ENCODE measurements at regions not wholly inside any gene's neighbourhood (a gene's known extent, or its start where the extent isn't known, plus 50 kb on each side); places are given as distances from the start of the nearest gene placed in this dataset.
"Not testable (repeated sequence)": the region's sequence is repeated elsewhere in the genome, so short reads cannot be mapped to it uniquely, and the experiment has no call there.

- DNase-seq (ENCODE audit: low spot score) (peak; percentile 59), ATAC-seq (peak; percentile 96)
Measured at GRCh38 chr1:113292603-113293255, 97.6 kb upstream of the MAGI3 start.

GRCh38 chr1:113293256-113293626 lies 97.1 kb upstream of the MAGI3 start:
- no peak for DNase-seq (ENCODE audit: low spot score)
- ATAC-seq, result no peak

GRCh38 chr1:113297749-113298148 lies 92.6 kb upstream of the MAGI3 start:
- ATAC-seq (no peak), DNase-seq (ENCODE audit: low spot score) (no peak)

- ATAC-seq (no peak), DNase-seq (ENCODE audit: low spot score) (no peak)
Measured at GRCh38 chr1:113298941-113299340, 91.4 kb upstream of the MAGI3 start.

DNA sequence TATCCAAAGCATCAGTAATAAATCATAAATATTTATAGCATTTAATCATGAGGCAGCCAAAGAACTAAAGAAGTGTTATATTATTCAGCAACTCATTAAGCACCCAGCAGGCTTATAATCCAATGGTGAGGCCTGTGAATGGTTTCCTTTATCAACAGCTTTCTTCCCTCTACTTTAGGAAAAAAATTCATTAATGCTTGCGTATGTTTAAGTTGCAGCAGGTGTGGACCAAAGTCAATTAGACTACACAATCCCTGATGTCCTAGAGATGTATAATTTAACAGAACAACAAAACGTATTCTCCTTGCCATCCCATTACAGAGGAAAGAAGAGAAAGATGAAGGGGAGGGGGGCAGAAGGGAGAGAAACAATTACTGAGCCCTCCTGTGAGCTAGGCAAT lies 87.7 kb upstream of the MAGI3 start:
- DNase-seq (ENCODE audit: low spot score), result no peak
- no peak for ATAC-seq

DNA sequence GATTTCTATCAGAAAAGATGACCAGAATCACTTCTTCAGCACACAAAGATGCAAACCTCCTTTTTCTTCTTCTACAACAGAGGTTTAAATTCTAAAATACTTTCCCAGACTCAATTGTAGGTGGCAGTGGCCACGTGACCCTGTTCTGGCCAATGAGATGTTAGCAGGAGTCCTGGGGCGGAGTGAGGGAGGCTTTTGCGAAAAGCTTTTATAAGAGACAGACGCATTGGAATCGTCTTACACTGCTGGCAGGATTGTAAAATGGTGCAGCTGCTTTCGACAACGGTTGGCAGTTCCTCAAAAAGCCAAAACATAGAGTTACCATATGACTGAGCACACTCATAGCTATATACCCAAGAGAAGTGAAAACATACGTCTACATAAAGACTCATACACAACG lies 87.0 kb upstream of the MAGI3 start:
- no peak for DNase-seq (ENCODE audit: low spot score)
- ATAC-seq, result no peak

GRCh38 chr1:113305029-113305428 lies 85.3 kb upstream of the MAGI3 start:
- not testable (repeated sequence) for ATAC-seq; DNase-seq (ENCODE audit: low spot score)

DNA sequence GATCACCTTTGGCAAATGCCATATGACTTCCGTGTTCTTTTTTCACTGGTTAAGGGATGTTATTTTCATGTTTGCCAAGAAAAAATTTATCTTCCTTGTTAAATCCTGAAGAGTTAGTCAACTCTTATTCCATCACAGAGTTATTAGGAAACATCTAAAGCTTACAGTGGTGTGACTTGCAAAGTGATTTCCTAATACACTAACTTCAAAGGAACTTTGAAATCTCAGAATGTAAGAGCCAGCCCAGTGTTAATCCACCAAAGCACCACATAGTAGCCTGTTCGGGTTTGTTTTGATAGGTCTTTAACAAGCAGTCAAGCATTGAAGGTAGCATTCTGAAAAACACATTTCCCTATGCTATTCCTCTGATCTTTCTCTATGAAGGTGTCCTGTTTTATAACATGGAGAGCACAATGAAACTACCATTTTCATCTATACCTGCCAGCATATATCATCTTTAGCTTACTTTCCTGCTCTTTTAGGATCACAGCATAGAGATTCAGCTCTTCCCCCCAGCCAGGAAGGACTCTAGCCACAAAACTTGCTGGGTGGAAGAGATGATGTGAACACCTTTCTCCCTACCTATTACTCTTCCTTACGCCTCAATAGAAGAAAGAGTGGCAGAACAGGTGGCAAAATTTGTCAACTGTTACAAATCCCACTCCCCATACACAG lies 82.4 kb upstream of the MAGI3 start:
- DNase-seq (ENCODE audit: low spot score) (no peak), ATAC-seq (no peak)

- ATAC-seq; DNase-seq (ENCODE audit: low spot score): not testable (repeated sequence)
Measured at GRCh38 chr1:113312651-113313050, 77.7 kb upstream of the MAGI3 start.

DNA sequence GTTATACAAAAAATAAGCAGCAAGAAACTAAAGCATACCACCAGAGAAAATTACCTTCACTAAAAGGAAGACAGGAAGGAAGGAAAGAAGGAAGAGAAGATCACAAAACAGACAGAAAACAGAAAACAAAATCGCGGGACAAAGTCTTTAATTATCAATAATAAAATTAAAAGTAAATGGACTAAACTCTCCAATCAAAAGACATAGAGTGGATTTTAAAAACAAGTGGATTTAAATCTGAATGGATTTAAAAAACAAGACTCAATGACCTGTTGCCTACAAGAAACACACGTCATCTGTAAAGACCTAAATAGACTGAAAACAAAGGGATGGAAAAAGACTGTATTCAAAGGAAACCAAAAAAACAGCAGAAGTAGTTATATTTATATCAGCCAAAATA lies 75.7 kb upstream of the MAGI3 start:
- DNase-seq (ENCODE audit: low spot score) (no peak), ATAC-seq (no peak)

- no peak for DNase-seq (ENCODE audit: low spot score)
- no peak for ATAC-seq
Measured at GRCh38 chr1:113320272-113320671, 70.0 kb upstream of the MAGI3 start.

- DNase-seq (ENCODE audit: low spot score), result no peak
- no peak for ATAC-seq
Measured at GRCh38 chr1:113320972-113321680, 69.2 kb upstream of the MAGI3 start.

- DNase-seq (ENCODE audit: low spot score), result no peak
- ATAC-seq, result no peak
Measured at GRCh38 chr1:113321771-113322387, 68.4 kb upstream of the MAGI3 start.

GRCh38 chr1:113322439-113322838 lies 67.9 kb upstream of the MAGI3 start:
- DNase-seq (ENCODE audit: low spot score) (no peak), ATAC-seq (no peak)

DNA sequence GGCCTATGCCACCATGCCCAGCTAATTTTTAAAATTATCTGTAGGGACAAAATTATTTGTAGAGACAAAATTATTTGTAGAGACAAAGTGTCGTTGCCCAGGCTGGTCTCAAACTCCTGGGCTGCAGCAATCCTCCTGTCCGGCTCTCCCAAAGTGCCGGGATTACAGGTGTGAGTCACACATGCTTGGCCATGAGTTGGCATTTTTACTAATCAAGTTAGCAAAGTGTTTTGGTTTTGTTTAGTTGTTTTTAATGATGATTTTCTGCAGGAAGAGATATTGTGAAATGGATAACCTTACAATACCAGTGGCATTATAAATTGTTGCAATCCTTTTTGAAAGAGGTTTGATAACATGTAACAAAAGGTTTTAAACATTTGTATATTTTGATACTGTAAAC lies 65.3 kb upstream of the MAGI3 start:
- no peak for DNase-seq (ENCODE audit: low spot score)
- no peak for ATAC-seq

DNA sequence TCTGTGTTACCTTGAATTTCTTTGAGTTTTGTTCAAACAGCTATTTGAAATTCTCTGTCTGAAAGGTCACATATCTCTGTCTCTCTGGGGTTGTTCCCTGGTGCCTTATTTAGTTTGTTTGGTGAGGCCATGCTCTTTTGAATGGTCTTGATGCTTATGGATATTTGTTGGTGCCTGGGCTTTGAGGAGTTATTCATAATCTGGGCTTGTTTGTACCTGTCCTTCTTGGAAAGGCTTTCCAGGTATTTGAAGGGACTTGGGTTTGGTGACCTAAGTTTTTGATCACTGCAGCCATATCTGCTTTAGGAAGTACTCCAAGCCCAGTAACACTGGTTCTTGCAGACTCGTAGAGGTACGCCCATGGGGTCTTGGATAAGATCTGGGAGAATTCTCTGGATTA lies 63.3 kb upstream of the MAGI3 start:
- ATAC-seq (no peak), DNase-seq (ENCODE audit: low spot score) (no peak)

DNA sequence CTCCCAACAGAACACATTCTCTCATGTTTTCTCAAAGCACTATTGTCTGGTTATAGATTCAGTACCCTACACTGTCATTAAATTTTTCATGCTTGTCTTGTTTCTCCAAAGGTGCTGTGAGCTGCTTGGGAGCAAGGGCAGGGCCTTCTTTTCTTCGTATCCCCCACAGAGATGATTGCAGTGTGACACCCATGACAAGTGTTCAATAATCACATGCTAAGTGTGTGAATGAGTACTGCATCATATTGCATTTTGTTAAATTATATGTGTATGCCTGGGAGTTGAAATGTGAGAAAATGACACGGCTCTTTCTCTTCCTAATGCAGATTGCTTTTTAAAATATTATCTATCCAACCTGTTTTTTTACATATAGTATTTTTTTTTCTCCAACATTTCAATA lies 57.3 kb upstream of the MAGI3 start:
- DNase-seq (ENCODE audit: low spot score), result no peak
- ATAC-seq, result no peak

- DNase-seq (ENCODE audit: low spot score), result no peak
Measured at GRCh38 chr1:113340038-113340437, 50.3 kb upstream of the MAGI3 start.

More at GRCh38 chr1:113340038-113340437, 50.3 kb upstream of the MAGI3 start:
- ATAC-seq, result no peak
